Medulla oblongata (tissue), 1 donor: ENCODE measurements at regions not wholly inside any gene's neighbourhood (a gene's known extent, or its start where the extent isn't known, plus 50 kb on each side); places are given as distances from the start of the nearest gene placed in this dataset.

ENCODE experiments used
- DNase-seq: peaks from one replicate; pipeline ENCODE4 v3.0.0-alpha.2; 2015; ENCODE audit errors: extremely low spot score

DNA sequence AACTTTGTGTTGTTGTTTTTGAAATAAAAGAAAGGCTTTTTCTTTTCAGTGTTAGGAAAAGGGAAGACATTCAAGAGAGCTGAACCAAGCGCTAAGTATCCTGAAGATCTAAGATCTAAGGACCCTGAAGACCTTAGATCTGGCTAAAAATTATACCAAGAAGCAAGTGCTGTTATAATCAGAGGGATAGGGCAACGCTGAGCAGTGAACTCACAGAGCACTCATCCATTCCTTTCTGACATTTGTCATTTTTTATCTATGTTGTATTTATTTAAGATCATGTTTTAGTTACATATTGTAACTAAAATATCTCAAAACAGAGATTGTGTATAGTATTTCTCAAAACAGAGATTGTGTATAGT is 60.5 kb upstream of the FAM216B start:
- no peak for DNase-seq

DNA sequence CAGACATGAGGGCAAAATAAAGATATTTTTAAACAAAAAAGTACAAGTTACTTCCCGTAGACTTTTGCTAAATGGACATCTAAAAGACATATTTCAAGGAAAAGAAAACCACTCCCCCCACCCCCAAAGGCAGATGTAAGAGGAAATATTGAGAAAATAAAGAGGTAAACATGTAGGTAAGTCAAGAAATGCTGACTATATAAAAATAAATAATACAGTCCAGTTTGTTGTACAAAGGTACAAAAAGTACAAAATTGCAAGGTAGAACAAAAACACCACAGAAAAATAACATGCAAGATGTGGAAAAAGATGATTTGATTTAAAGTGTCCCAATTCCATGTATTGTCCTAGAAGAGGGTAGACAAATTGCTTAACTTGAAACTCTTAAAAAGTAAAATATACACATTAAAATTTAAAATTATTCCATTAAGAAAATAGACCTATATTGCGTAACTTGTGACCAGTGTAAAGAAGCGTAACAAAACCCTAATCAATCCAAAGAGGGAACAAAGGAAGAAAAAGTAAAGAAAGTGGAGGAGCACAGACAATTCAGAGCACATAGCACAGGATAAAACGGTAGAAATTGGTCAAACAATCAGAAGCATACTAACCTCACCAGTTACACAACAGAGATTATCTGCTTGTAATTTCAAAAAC is 58.4 kb upstream of the FAM216B start:
- DNase-seq: no peak

DNA sequence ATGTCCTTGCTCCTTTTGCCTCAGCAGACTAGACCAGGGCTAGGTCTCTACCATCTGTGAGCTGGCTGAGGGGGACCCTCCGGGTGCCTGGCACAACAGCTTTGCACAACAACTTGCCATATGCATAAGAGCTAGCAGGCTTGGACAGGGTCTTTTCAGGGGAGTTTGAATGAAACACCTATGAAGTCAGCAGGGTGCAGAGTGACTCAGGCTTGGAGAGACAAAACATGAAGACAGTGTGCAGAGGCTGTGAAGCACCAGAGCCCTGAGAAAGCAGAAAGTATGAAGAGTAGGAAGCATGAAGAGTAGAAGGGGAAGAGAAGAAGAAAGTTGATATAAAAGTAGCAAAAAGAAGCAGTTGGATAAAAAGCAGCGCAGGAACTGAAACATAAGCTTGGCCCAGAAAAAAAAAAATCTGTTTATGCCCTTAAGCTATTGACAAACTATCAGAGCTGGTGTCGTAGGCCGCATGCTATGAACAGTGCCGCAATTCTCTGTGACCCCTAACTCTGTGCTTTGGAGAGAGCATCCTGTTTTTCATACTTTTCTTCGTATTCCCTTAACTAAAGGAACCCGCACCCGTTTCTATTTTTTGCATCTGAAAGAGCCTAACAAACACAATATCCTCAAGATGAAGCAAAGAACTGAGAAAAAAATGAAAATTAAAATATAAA is 52.7 kb upstream of the FAM216B start:
- DNase-seq: no peak

DNA sequence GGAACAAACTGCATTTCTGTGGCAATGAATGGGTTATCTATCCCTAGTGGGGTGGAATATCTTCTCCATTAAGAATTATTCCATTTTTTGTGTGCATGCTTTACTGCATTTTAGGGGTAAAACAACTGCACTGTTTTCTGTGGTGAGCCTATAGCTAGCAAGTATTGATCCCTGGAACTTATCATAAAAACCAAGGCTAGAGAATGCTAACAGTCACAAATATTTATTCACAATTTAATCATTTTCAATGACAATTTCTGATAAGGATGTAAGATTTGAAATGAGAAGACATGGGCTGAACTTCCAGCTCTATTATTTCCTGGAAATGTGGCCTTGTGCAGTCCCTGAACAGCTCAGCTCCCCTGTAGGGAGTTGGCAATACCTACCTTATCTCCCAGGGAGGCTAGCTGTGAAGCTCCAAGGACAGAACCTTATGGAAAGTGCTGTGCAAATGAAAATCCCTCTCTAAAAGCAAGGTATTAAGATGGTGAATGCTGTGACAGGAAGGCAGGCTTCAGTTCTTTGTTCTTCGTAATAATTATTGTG is 51.5 kb upstream of the FAM216B start:
- no peak for DNase-seq
